Neural cell (in vitro differentiated cells): ENCODE measurements at regions not wholly inside any gene's neighbourhood (a gene's known extent, or its start where the extent isn't known, plus 50 kb on each side); places are given as distances from the start of the nearest gene placed in this dataset.

Source experiments
- H2AFZ ChIP-seq: fragments of 200-600, 300-800 bp; sonication (generic), shearing (Covaris generic); 2 replicates; pipeline ENCODE4 v1.6.0; 2014; ENCODE audit warnings: low read depth, mild to moderate bottlenecking, antibody characterized with exemption, low read length, moderate library complexity
- H3F3A ChIP-seq: fragments of 200-600 bp; shearing (Covaris generic); 2 replicates; pipeline ENCODE4 v1.6.1; 2016; ENCODE audit warnings: mild to moderate bottlenecking, moderate library complexity, mixed read lengths, antibody characterized with exemption, low read length; ENCODE audit not compliant: insufficient read depth, poor library complexity, severe bottlenecking
- H3K27ac ChIP-seq: fragments of 200-600, 300-800 bp; sonication (generic), shearing (Covaris generic); 2 replicates; pipeline ENCODE4 v1.5.1; 2014; ENCODE audit warnings: mild to moderate bottlenecking, low read length, moderate library complexity
- H3K27me3 ChIP-seq: fragments of 300-800, 200-600 bp; sonication (generic), shearing (Covaris generic); 2 replicates; pipeline ENCODE4 v1.6.0; 2014; ENCODE audit warnings: mild to moderate bottlenecking, low read depth, low read length, moderate library complexity; ENCODE audit not compliant: insufficient read depth
- H3K36me3 ChIP-seq: fragments of 300-800, 200-600 bp; sonication (generic), shearing (Covaris generic); 2 replicates; pipeline ENCODE4 v1.5.1; 2014; ENCODE audit warnings: mild to moderate bottlenecking, antibody characterized with exemption, low read length, moderate library complexity; ENCODE audit not compliant: insufficient read depth
- H3K4me2 ChIP-seq: fragments of 300-800, 200-600 bp; sonication (generic), shearing (Covaris generic); 2 replicates; pipeline ENCODE4 v1.6.0; 2014; ENCODE audit warnings: mild to moderate bottlenecking, low read length
- H3K4me3 ChIP-seq: fragments of 300-800, 200-600 bp; sonication (generic), shearing (Covaris generic); 2 replicates; pipeline ENCODE4 v1.5.1; 2014; ENCODE audit warnings: mild to moderate bottlenecking, low read length, moderate library complexity
- H3K79me2 ChIP-seq: fragments of 200-600 bp; shearing (Covaris generic); replicated peaks from 2 replicates; pipeline ENCODE4 v1.6.0; 2014; ENCODE audit warnings: mild to moderate bottlenecking, low read length, moderate library complexity; ENCODE audit not compliant: insufficient read depth
- H3K9ac ChIP-seq: fragments of 300-800, 200-600 bp; sonication (generic), shearing (Covaris generic); 2 replicates; pipeline ENCODE4 v1.6.1; 2016; ENCODE audit warnings: mild to moderate bottlenecking, low read length, mixed read lengths
- H3K9me2 ChIP-seq: fragments of 200-600 bp; shearing (Covaris generic); 2 replicates; pipeline ENCODE4 v1.6.1; 2016; ENCODE audit warnings: mild to moderate bottlenecking, low read length, mixed read lengths; ENCODE audit not compliant: insufficient read depth
- H3K9me3 ChIP-seq: fragments of 200-600, 300-800 bp; sonication (generic), shearing (Covaris generic); 2 replicates; pipeline ENCODE4 v1.6.1; 2016; ENCODE audit warnings: mild to moderate bottlenecking, mixed run types, low read length, moderate library complexity, mixed read lengths
- H4K20me1 ChIP-seq: fragments of 200-600 bp; shearing (Covaris generic); 2 replicates; pipeline ENCODE4 v1.6.1; 2016; ENCODE audit warnings: mild to moderate bottlenecking, mixed run types; ENCODE audit not compliant: insufficient read depth
- EP300 ChIP-seq: fragments of 450-650 bp; conservative IDR thresholded peaks from 2 replicates; pipeline ENCODE4 v1.6.1; 2014; ENCODE audit warnings: antibody characterized with exemption, mild to moderate bottlenecking, moderate library complexity; ENCODE audit not compliant: poor library complexity, severe bottlenecking
- EZH2 ChIP-seq: fragments of 200-600, 300-800 bp; shearing (Covaris generic), sonication (generic); IDR thresholded peaks from 2 replicates; pipeline ENCODE4 v1.6.1; 2014; ENCODE audit warnings: antibody characterized with exemption, low read length, borderline replicate concordance, mild to moderate bottlenecking; ENCODE audit not compliant: insufficient read depth, poor library complexity, severe bottlenecking
- MXI1 ChIP-seq: fragments of 450-650 bp; conservative IDR thresholded peaks from 2 replicates; pipeline ENCODE4 v1.6.1; 2014; ENCODE audit warnings: antibody characterized with exemption, mild to moderate bottlenecking; ENCODE audit not compliant: poor library complexity, severe bottlenecking
- POLR2AphosphoS5 ChIP-seq: IDR thresholded peaks from 2 replicates; pipeline ENCODE4 v1.6.1; 2012
- RAD21 ChIP-seq: fragments of 450-650 bp; conservative IDR thresholded peaks from 2 replicates; pipeline ENCODE4 v1.6.1; 2014; ENCODE audit warnings: antibody characterized with exemption, mild to moderate bottlenecking, moderate library complexity
- REST ChIP-seq: IDR thresholded peaks from 2 replicates; pipeline ENCODE4 v1.6.1; 2012; ENCODE audit warnings: borderline replicate concordance
- SMC3 ChIP-seq: fragments of 450-650 bp; conservative IDR thresholded peaks from 2 replicates; pipeline ENCODE4 v1.6.1; 2014; ENCODE audit warnings: antibody characterized with exemption, mild to moderate bottlenecking, moderate library complexity; ENCODE audit not compliant: poor library complexity
- TAF1 ChIP-seq: IDR thresholded peaks from 2 replicates; pipeline ENCODE4 v1.6.1; 2012; ENCODE audit warnings: low read depth
- TF ChIP-seq, protein P1 (sequence below): fragments of 450-650 bp; IDR thresholded peaks from 2 replicates; pipeline ENCODE4 v1.5.1; 2014; ENCODE audit warnings: antibody characterized with exemption, mild to moderate bottlenecking, moderate library complexity; ENCODE audit not compliant: poor library complexity, severe bottlenecking

GRCh38 chr10:65482848-65483247 lies 1443.0 kb upstream of the LRRTM3 start:
- no peak for TF ChIP-seq TAF1
- TF ChIP-seq SMC3, result no peak
- TF ChIP-seq, protein P1, sequence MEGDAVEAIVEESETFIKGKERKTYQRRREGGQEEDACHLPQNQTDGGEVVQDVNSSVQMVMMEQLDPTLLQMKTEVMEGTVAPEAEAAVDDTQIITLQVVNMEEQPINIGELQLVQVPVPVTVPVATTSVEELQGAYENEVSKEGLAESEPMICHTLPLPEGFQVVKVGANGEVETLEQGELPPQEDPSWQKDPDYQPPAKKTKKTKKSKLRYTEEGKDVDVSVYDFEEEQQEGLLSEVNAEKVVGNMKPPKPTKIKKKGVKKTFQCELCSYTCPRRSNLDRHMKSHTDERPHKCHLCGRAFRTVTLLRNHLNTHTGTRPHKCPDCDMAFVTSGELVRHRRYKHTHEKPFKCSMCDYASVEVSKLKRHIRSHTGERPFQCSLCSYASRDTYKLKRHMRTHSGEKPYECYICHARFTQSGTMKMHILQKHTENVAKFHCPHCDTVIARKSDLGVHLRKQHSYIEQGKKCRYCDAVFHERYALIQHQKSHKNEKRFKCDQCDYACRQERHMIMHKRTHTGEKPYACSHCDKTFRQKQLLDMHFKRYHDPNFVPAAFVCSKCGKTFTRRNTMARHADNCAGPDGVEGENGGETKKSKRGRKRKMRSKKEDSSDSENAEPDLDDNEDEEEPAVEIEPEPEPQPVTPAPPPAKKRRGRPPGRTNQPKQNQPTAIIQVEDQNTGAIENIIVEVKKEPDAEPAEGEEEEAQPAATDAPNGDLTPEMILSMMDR, result no peak
- no peak for TF ChIP-seq REST
- Histone ChIP-seq H3K9ac (no peak overlapping the region), H3K9me2 (no peaks in the 10 kb centered on the region), H2AFZ (no peak overlapping the region), H3K27me3 (no peaks in the 10 kb centered on the region), H3K36me3 (no peaks in the 10 kb centered on the region), H4K20me1 (no peaks in the 10 kb centered on the region), H3K9me3 (no peaks in the 10 kb centered on the region), H3K4me2 (no peak overlapping the region), H3K27ac (no peak overlapping the region), H3K4me3 (no peak overlapping the region), H3F3A (no peaks in the 10 kb centered on the region), H3K79me2 (no peaks in the 10 kb centered on the region)

- H3K9ac ChIP-seq, result no peak overlapping the region
- H3K4me3 ChIP-seq, result no peak overlapping the region
- H3K27me3 ChIP-seq, result no peaks in the 10 kb centered on the region
- H3K4me2 ChIP-seq, result no peak overlapping the region
- H4K20me1 ChIP-seq, result no peaks in the 10 kb centered on the region
- no peaks in the 10 kb centered on the region for H3K9me2 ChIP-seq
- H3K9me3 ChIP-seq, result no peaks in the 10 kb centered on the region
- TF ChIP-seq MXI1, result no peak
- no peak for TF ChIP-seq RAD21
- TF ChIP-seq SMC3, result no peak
- no peak for TF ChIP-seq REST
- no peak for TF ChIP-seq EP300
- no peak for TF ChIP-seq POLR2AphosphoS5
- TF ChIP-seq, protein P1, result no peak
- no peak for TF ChIP-seq EZH2
- TF ChIP-seq TAF1, result no peak
- no peaks in the 10 kb centered on the region for H3K79me2 ChIP-seq
- no peak overlapping the region for H3K27ac ChIP-seq
- H3F3A ChIP-seq, result no peaks in the 10 kb centered on the region
- no peaks in the 10 kb centered on the region for H3K36me3 ChIP-seq
- no peak overlapping the region for H2AFZ ChIP-seq
Observed at GRCh38 chr10:65491799-65492198, 1434.0 kb upstream of the LRRTM3 start.
